ENCODE measurements at regions not wholly inside any gene's neighbourhood (a gene's known extent, or its start where the extent isn't known, plus 50 kb on each side); places are given as distances from the start of the nearest gene placed in this dataset.

GRCh38 chr5:105032917-105033316 is 1470.3 kb upstream of the NUDT12 start:
- DNase-seq: no peak

GRCh38 chr5:105030153-105030552 is 1467.6 kb upstream of the NUDT12 start:
- no peak for DNase-seq

- DNase-seq: no peak
Observed at GRCh38 chr5:105015098-105015497, 1452.5 kb upstream of the NUDT12 start.

- no peak for DNase-seq
Observed at GRCh38 chr5:104998572-104998971, 1436.0 kb upstream of the NUDT12 start.

GRCh38 chr5:104998169-104998568 is 1435.6 kb upstream of the NUDT12 start:
- no peak for DNase-seq

GRCh38 chr5:104987074-104987473 is 1424.5 kb upstream of the NUDT12 start:
- DNase-seq: no peak

- DNase-seq: peak; percentile 69
Observed at GRCh38 chr5:104977529-104977928, 1414.9 kb upstream of the NUDT12 start.

- no peak for DNase-seq
Observed at GRCh38 chr5:104967806-104968410, 1405.3 kb upstream of the NUDT12 start.

- no peak for DNase-seq
Observed at GRCh38 chr5:104965006-104965405, 1402.4 kb upstream of the NUDT12 start.

GRCh38 chr5:104955479-104955878 is 1392.9 kb upstream of the NUDT12 start:
- no peak for DNase-seq

GRCh38 chr5:104952876-104953275 is 1390.3 kb upstream of the NUDT12 start:
- DNase-seq: no peak

GRCh38 chr5:104951829-104952228 is 1389.2 kb upstream of the NUDT12 start:
- no peak for DNase-seq

- DNase-seq: no peak
Observed at GRCh38 chr5:104947076-104947475, 1384.5 kb upstream of the NUDT12 start.

GRCh38 chr5:104942735-104943134 is 1380.1 kb upstream of the NUDT12 start:
- DNase-seq: no peak

GRCh38 chr5:104941030-104941645 is 1378.5 kb upstream of the NUDT12 start:
- DNase-seq: no peak

GRCh38 chr5:104937598-104937997 is 1375.0 kb upstream of the NUDT12 start:
- no peak for DNase-seq

- DNase-seq: no peak
Observed at GRCh38 chr5:104932431-104932830, 1369.8 kb upstream of the NUDT12 start.

GRCh38 chr5:104928906-104929520 is 1366.4 kb upstream of the NUDT12 start:
- no peak for DNase-seq

GRCh38 chr5:104915226-104915625 is 1352.6 kb upstream of the NUDT12 start:
- no peak for DNase-seq

GRCh38 chr5:104914536-104915070 is 1352.0 kb upstream of the NUDT12 start:
- DNase-seq: no peak

- DNase-seq: no peak
Observed at GRCh38 chr5:104913841-104914281, 1351.3 kb upstream of the NUDT12 start.

GRCh38 chr5:104909803-104910202 is 1347.2 kb upstream of the NUDT12 start:
- no peak for DNase-seq

- DNase-seq: no peak
Observed at GRCh38 chr5:104904561-104904960, 1342.0 kb upstream of the NUDT12 start.

- DNase-seq: no peak
Observed at GRCh38 chr5:104903941-104904340, 1341.4 kb upstream of the NUDT12 start.

All from SHP77 treated with DMSO at 0.1 percent for 48 hours (cell line).